ENCODE measurements at regions not wholly inside any gene's neighbourhood (a gene's known extent, or its start where the extent isn't known, plus 50 kb on each side); places are given as distances from the start of the nearest gene placed in this dataset.
"Not testable (repeated sequence)": the region's sequence is repeated elsewhere in the genome, so short reads cannot be mapped to it uniquely, and the experiment has no call there.

DNA sequence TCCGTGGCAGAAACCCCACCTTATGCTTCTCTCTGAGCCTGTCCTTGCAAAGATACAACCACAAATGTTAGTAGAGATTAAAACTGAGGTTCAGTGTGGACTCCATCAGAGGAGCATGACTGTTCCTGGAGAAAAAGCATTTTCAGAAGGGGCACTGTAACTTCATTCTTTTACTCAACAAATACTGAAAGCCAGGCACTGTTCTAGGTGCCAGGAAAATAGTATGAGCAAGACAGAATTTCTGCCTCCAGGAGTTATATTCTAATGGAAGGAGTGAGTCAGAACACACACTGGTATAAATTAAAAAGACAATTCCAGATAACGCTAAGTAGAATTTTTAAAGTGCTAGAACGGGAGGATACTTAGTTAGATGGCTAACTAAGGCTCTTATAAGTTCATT, 251.4 kb upstream of the GAS1 start:
- Histone ChIP-seq H3K27ac (peak overlapping the region; percentile 54 to 59), H3K4me3 (no peak overlapping the region), H3K9me3 (no peaks in the 10 kb centered on the region), H3K36me3 (no peaks in the 10 kb centered on the region), H3K4me1 (ENCODE audit: control insufficient read depth in 1 of 2, low read depth in 2 of 2) (peaks cover 18 to 49% of the 10 kb centered on the region in 2 donors), H3K27me3 (replicated peaks; ENCODE audit: insufficient read depth) (no peaks in the 10 kb centered on the region)
- TF ChIP-seq, protein P1, sequence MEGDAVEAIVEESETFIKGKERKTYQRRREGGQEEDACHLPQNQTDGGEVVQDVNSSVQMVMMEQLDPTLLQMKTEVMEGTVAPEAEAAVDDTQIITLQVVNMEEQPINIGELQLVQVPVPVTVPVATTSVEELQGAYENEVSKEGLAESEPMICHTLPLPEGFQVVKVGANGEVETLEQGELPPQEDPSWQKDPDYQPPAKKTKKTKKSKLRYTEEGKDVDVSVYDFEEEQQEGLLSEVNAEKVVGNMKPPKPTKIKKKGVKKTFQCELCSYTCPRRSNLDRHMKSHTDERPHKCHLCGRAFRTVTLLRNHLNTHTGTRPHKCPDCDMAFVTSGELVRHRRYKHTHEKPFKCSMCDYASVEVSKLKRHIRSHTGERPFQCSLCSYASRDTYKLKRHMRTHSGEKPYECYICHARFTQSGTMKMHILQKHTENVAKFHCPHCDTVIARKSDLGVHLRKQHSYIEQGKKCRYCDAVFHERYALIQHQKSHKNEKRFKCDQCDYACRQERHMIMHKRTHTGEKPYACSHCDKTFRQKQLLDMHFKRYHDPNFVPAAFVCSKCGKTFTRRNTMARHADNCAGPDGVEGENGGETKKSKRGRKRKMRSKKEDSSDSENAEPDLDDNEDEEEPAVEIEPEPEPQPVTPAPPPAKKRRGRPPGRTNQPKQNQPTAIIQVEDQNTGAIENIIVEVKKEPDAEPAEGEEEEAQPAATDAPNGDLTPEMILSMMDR (IDR thresholded peaks at IDR 0.05) = no peak
- no peak for DNase-seq (ENCODE audit: low spot score)
- ATAC-seq (ENCODE audit: insufficient number of reproducible peaks, low FRiP score, low read depth) = peak; percentile 55

DNA sequence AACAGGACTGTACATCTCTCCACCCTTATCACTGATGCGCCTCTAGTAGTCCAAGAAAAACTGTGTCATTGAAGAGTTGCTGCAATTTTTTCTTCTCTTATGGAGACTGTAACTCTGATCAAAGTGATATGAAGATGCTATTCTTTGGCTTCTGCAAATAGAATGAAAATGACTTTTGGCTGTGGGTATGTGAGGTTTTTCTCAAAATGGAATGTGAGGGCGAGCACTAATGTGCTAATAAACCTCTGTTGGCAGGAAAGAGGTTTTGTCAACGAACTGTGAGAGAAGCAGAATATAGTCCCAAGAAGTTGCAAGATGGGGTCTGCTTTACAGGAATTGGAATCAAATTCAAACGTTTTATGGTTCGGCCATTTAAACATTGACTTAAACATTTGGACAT, 252.0 kb upstream of the GAS1 start:
- Histone ChIP-seq H3K36me3 (no peaks in the 10 kb centered on the region), H3K27me3 (replicated peaks; ENCODE audit: insufficient read depth) (no peaks in the 10 kb centered on the region), H3K4me3 (no peak overlapping the region), H3K4me1 (ENCODE audit: control insufficient read depth in 1 of 2, low read depth in 2 of 2) (peaks cover 18 to 43% of the 10 kb centered on the region in 2 donors), H3K27ac (peak overlapping the region; percentile 9 to 59), H3K9me3 (no peaks in the 10 kb centered on the region)
- TF ChIP-seq, protein P1 (IDR thresholded peaks at IDR 0.05) = no peak
- DNase-seq (ENCODE audit: low spot score) (no peak), ATAC-seq (ENCODE audit: insufficient number of reproducible peaks, low FRiP score, low read depth) (no peak)

DNA sequence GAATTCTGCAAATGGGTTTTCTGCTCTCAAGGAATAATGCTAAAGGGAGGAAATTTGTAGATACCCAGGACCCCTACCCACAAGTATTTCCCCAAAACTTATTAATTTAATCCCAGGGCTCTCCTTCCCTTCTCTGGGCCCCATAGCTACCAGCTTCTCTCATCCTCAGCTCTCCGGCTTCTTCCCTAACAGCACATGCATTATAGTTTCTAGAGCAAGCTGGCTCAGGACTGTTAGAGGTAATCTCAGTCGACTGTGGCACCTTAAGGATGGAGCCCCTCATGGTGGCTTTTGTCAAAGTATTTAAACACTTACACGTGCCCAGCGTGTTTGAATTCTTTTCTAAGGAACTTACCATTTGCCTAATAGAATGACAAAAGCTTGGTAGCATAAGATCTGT, 252.5 kb upstream of the GAS1 start:
- peaks cover 18 to 38% of the 10 kb centered on the region in 2 donors for H3K4me1 ChIP-seq (ENCODE audit: control insufficient read depth in 1 of 2, low read depth in 2 of 2)
- no peak for DNase-seq (ENCODE audit: low spot score)
- H3K4me3 ChIP-seq = no peak overlapping the region
- no peaks in the 10 kb centered on the region for H3K36me3 ChIP-seq
- no peaks in the 10 kb centered on the region for H3K27me3 ChIP-seq (replicated peaks; ENCODE audit: insufficient read depth)
- ATAC-seq (ENCODE audit: insufficient number of reproducible peaks, low FRiP score, low read depth) = no peak
- H3K9me3 ChIP-seq = no peaks in the 10 kb centered on the region
- H3K27ac ChIP-seq = no peak overlapping the region
- TF ChIP-seq, protein P1 (IDR thresholded peaks at IDR 0.05) = no peak

DNA sequence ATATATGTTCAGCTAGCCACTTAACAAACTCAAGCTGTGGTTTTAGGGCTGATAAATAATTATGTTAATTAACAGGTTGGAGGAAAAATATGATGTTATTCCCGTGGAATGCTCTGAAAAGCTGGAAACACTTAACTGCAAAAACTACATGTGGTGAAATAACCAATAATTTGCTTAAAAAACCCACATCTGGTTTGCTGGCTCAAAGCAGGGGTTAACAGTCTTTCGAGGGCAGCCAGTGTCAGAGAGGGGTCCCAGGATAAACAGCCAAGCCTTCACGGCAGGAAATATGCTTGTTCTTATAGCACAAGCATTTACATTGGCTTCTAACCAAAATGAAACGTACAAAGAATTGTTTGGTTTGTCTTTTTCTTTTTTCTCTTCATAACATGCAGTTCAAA, 254.0 kb upstream of the GAS1 start:
- ATAC-seq (ENCODE audit: insufficient number of reproducible peaks, low FRiP score, low read depth) (no peak), DNase-seq (ENCODE audit: low spot score) (no peak)
- no peaks in the 10 kb centered on the region for H3K9me3 ChIP-seq
- H3K4me3 ChIP-seq = no peak overlapping the region
- TF ChIP-seq, protein P1 (IDR thresholded peaks at IDR 0.05) = no peak
- no peak overlapping the region for H3K27ac ChIP-seq
- no peaks in the 10 kb centered on the region for H3K36me3 ChIP-seq
- no peaks in the 10 kb centered on the region for H3K27me3 ChIP-seq (replicated peaks; ENCODE audit: insufficient read depth)
- H3K4me1 ChIP-seq (ENCODE audit: control insufficient read depth in 1 of 2, low read depth in 2 of 2) = peaks cover 18 to 36% of the 10 kb centered on the region in 2 donors

DNA sequence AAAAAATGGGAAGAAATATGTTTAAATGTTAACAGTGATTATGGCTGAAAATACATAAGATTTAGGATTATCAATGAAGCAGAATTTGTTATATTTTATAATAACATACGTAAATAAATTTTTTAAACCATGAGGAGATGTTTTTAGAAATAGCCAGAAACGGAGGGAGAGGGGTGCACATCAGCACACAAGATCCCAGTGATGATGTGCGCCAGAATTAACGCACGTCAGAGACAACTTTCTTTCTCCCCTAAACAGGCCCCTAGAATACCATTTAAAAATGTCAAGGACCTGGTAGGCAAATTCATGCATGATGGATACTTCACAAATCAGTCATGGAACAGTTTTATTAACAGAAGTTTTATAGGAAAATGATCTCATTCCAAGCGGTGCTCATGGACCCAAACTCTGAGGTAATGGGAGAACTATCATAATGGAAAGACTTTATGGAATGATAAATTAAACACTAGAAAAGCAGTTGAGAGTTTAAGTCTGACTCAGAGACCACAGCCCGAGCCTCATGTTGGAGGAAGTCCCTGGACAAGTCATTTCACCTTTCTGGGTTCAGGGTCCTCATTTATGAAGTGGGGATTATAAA, 258.9 kb upstream of the GAS1 start:
- no peak for DNase-seq (ENCODE audit: low spot score)
- H3K4me3 ChIP-seq = no peak overlapping the region
- TF ChIP-seq, protein P1 (IDR thresholded peaks at IDR 0.05) = no peak

DNA sequence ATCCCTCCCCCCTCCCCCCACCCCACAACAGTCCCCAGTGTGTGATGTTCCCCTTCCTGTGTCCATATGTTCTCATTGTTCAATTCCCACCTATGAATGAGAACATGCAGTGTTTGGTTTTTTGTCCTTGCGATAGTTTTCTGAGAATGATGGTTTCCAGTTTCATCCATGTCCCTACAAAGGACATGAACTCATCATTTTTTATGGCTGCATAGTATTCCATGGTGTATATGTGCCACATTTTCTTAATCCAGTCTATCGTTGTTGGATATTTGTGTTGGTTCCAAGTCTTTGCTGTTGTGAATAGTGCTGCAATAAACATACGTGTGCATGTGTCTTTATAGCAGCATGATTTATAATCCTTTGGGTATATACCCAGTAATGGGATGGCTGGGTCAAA, 263.4 kb upstream of the GAS1 start:
- not testable (repeated sequence) for H3K36me3 ChIP-seq; H3K4me1 ChIP-seq (ENCODE audit: control insufficient read depth in 1 of 2, low read depth in 2 of 2); DNase-seq (ENCODE audit: low spot score); H3K27ac ChIP-seq; H3K4me3 ChIP-seq; H3K9me3 ChIP-seq; H3K27me3 ChIP-seq (replicated peaks; ENCODE audit: insufficient read depth); ATAC-seq (ENCODE audit: insufficient number of reproducible peaks, low FRiP score, low read depth)

More for the DNA sequence above, 258.9 kb upstream of the GAS1 start:
- no peak for ATAC-seq (ENCODE audit: insufficient number of reproducible peaks, low FRiP score, low read depth)
- H3K36me3 ChIP-seq = no peaks in the 10 kb centered on the region
- no peak overlapping the region for H3K27ac ChIP-seq
- no peaks in the 10 kb centered on the region for H3K9me3 ChIP-seq
- no peaks in the 10 kb centered on the region for H3K27me3 ChIP-seq (replicated peaks; ENCODE audit: insufficient read depth)
- peaks cover 4 to 7% of the 10 kb centered on the region in 2 donors for H3K4me1 ChIP-seq (ENCODE audit: control insufficient read depth in 1 of 2, low read depth in 2 of 2)
